ENCODE measurements at regions not wholly inside any gene's neighbourhood (a gene's known extent, or its start where the extent isn't known, plus 50 kb on each side); places are given as distances from the start of the nearest gene placed in this dataset.

DNA sequence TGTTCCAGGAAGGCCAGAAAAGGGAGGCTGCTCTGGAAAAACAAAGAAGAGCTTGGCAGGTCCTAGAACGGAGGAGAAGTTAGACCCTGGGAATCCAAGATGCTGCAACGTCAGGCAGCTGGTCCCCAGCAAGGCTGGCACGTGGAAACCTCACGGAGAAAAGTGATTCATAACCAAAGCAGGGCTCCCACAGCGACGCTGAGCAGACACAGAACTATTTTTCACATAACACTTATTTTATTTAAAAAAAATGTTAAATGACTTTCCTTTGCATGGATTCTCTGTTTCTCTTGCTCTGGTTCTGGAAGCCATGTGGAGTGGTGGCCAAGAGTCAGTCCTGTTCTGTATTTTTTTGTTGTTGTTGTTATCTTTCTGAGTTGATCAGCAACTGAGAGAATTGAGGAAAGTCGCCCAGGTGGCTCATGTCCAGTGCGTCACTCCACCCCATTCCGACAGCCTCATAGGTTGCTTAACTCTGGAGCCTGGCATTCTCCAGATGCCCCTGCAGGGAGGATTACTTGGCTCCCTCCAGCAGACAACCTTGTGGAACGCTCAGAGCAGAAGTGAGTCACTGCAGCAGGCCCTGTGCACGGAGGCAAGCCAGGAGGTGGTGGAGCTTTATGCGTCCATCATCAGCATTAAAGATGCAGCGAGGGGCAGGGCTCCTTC is 229.9 kb upstream of the HDAC4 start:
- no peak for DNase-seq

DNA sequence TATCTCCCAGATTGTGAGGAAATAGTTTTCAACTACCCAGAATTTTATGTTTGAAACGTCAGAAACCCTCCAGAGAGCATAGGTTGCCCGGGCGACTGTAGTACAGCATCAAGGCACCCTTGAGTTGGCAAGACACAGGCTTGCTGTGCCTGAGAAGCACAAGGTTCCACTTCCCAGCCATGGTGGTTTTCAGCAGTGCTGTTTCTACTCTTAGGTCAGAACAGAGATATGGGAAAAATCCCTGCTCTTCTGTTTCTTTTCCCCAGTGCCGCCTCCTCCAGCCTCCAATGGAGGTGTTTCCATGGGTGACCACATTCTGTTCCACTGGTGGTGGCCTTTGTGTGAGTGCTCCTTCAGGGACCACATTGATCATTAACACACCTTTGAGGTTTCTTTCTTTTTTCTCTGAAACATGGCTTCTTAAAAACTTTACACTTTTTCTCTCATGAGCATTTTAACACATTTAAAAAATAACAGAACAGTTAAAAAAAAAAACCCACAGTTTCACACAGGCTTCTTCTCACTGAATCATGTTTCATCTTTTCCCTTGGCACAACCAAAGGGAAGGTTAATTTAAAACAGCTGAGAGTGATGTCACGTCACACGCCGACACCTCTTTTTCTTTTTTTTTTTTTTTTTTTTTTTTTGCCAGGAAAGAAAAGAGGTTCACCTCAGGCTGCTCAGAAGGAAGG is 229.3 kb upstream of the HDAC4 start:
- no peak for DNase-seq

DNA sequence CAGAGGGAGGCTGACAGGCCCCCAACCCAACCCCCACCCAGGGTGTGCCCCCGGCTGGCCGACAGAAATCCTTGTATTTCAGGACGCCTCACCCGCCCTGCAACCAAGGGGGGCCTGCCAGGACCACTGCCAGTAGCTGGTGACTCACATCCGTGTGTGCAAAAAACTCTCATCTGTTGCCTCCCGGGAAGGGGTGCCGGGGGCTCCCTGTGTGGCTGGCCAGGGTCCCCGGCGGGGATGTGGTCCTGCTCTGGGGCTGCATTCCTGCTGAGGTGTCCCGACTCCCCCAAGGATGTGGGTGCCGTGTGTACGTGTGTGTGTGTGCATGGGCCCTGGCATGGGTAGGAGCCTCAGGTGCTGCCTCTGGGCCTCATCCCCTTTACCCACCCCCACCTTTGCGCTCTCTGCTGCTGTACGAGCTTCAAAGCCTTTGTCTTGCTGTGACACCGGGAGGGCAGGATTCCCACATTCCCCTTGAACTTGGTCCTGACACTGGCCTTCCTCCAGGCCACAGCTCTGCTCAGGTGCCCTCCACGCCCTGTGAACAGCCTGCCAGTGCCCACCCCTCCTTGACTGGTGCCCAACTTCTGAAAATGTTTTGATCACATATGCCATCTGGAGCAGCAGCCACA is 226.3 kb upstream of the HDAC4 start:
- no peak for DNase-seq

DNA sequence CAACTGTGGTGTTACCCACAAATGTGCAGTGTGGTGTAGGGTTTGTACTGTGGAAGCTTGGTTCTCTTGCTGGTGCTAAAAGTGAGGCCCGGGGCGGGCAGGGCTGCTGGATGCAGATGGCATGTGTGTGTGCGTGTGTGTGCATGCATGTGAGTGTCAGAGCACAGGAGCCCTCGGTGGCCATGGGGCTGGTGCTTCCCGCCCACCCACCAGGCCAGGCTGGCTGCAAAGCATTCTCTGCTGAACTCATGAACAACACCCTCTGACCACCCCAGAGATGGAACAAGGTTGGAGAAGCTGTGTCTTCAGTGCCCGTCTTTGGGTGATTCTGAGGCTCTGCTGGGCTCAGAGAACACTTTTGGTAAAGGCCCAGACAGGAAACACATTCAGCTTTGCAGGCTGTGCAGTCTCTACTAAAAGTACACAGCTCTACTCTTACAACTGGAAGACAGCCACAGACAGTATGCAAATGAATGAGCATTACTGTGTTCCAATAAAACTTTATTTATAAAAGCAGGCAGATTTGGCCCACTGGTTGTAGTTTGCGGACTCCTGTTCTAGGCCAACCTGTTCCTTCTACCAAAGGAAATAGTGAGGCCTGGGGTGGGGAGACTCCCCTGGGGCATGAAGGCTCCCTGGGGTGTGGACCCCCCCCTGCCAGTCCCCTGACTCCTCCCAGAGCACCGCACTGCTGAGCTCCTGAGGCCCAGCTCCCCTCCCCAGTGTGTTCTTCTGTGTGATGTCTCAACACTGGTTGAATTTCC is 225.3 kb upstream of the HDAC4 start:
- no peak for DNase-seq

DNA sequence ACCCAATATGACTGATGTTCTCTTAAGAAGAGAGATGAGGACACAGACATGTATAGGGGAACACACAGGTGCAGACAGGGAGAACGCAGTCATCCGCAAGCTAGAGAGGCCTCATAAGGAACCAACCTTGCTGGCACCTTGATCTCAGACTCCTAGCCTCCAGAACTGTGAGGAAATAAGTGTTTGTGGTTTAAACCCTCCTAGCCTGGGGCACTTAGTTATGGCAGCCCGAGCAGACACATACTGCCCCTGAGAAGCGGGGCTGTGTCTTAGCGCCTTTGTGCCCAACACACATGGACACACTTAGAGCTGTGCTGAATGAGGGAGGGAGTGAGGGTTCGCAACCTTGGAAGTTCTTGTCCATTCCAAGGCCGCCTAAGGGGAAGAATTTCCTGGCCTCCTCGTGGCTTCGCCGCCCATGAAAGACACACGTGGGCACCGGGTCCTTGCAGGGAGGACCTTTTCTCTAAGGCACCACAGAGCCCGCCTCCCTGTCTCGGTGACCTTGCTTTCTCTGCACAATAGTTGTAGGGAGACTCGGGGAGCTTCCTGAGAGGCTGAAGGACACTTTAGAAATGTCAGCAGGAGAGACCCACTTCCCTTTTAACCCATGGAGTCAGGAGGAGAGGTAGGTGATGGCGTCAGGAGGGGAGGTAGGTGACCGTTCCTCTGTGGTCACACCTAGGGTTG is 224.5 kb upstream of the HDAC4 start:
- no peak for DNase-seq

DNA sequence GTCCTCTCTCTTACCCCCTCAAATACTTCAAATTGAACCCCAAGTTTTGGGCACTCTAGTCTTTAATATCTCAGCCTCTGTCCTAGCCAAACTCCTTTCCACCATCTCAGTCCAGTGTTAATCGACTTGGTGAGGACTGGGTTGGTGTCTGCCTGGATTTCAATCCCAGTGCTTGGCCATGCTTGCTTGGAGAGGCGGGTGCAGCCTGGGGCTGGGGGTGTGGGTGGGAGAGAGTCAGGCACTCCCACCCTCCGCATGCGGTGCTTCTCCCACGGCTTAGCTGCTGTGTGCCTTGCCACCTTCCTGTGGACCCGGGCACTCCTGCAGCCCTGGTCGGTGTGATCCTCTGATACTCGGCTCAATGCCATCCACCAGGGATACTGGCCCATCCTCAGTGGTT is 220.8 kb upstream of the HDAC4 start:
- DNase-seq: no peak

DNA sequence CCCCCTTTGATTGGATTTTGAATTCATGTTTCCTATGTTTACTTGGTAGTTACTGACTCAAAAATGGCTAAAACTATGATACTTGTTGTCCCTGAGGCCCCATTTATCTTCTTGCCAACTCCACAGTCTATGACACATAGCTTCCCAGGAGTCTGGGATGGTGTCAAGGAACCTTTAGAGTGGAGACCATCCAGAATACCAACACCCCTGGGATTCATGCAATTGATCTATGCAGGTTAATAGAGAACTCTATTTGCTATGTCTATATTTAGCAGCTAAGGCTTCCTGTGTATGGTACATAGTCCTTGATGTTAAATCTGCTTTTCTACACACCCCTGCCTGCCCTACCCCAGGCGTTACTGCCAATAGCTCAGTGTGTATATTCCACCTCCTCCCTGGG is 218.5 kb upstream of the HDAC4 start:
- no peak for DNase-seq

DNA sequence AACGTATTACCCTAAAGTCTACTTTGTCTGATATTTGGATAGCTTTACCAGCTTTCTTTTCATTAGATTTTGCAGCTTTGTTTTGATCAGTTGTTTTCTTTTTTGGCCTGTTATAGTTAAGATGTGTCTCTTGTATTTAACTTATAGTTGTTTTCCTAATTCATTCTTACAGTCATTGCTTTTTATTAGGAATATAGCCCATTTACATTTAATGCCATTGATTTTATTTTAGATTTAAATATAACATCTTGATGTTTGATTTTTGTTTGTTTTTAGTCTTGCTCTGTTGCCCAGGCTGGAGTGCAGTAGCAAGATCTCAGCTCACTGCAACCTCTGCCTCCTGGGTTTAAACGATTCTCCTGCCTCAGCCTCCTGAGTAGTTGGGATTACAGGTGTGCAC is 215.9 kb upstream of the HDAC4 start:
- DNase-seq: no peak

DNA sequence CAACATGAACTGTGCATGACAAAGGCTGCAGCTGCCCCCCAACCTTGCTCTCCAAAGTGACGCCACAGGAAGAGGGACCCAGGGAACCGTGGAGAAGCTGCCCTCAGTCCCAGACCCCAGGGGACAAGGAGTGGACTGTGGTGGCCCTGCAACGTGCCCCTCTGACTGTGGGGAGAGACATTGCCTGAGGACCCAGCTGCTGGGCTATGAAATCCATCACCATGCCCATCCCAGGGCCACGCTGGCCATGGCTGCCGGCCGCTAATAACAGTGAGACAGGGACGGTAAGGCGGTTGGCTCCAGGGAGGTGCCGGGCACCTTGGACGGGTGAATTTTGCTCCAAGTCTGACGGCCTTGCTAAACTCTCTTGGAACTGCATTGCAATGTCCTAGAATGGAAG is 211.3 kb upstream of the HDAC4 start:
- no peak for DNase-seq

DNA sequence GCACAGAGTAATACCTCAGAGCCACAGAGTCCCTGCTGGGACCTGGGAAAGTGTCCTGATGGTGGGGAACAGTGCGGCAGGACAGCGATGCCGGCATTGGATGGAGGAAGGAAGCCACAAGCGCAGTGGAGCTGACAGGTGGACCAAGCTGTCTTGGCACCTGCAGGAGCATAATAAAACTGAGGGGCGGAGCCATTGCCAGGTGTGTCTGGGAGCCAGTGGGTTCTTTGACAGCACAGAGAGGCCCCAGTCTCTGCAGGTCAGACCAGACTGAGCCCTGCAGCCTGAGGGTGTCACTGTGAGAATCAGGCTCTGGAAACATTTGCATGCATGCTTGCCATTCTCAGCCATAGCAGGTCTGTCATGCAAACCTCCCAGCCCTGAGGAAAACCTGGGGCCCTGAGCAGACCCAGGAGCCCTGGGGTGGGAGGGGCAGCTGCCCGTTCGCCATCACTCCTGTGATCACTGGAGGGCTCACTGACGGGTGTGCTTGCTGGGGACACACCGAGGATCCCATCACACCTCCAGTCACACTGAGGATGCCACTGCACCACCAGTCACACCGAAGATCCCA is 210.5 kb upstream of the HDAC4 start:
- DNase-seq: no peak

DNA sequence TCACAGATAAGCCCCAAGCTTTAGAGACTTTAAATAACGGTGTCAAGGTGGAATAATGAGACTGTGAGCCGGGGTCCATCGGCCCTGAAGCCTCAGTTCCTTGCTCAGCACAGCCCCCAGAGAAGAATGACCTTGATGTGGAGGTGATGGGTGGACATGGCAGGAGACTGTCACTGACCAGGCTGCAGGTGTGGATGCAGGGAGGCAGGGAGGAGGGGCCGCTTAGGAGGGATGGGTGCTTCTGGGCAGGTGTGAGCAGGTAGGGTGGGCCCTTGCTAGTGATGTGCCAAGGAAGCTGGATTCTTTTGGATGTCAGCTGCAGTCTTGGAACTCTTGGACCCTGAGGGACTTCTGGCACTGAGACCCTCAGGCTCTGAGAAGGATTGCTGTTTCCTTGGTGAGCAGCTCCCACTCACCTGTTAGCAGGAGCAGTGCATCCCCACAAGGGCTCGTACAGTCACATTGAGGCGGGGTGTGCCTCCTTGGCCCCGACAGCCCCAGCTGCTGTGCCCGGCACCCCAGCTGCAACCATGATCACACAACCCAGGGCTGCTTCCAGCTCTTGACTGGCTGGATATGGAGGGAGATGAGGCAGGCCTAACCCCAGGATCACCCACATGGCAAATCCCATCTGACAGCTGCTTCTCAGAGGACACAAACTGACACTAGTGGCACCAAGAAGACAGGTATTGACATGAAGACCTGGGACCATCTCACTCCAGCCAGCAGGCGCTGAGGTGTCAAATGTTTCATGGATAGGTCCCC is 209.8 kb upstream of the HDAC4 start:
- DNase-seq: no peak

DNA sequence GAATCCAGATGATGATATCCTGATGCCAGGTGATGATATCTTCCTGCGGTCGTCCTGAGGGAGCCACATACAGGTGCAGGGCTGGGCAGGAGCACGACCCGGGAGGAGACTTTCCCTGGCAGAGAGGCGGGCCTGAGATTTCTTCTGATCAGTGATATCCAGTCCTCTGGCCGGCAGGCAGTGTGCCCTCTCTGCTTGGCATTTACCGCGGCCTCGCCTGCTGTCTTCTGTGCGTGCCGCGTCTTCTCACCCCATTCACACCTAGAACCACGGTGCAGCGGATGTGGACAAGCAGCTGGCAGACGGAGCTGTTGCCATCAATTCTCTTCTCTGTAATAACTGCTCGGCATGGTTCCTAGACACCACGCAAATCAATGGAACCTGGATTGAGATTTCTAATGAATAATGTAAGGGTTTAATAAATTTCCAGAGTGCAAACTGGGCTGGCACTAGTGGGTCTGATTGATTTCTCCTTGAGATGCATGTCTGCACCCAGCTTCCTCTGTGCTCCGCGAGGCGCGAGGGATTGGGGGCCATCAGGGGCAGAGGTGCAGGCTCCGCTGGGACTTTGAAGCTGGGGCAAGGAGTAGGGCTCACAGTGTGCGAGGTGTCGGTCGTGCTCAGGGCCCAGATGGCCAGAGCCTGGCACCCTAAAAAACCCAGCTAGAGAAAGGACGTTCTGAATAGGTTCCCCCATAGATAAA is 208.9 kb upstream of the HDAC4 start:
- no peak for DNase-seq

DNA sequence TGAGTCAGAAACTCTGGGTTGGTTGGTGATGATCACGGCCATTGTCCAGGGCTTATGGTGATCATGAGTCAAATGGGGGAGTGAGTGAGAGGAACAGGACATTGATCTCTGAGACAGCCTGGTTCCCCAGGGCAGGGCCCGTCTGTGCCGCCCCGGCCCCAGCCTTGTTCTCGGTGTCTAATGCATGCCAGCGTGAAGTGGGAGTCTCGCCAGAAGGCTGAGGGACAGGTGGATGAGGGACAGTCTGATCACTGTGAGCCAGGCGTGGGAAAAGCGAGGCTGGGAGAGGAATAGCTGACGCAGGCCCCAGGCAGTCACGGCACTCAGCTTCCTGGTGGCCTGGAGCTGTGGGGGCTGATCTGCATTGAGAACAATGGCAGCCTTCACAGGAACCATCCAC is 208.3 kb upstream of the HDAC4 start:
- DNase-seq: no peak

DNA sequence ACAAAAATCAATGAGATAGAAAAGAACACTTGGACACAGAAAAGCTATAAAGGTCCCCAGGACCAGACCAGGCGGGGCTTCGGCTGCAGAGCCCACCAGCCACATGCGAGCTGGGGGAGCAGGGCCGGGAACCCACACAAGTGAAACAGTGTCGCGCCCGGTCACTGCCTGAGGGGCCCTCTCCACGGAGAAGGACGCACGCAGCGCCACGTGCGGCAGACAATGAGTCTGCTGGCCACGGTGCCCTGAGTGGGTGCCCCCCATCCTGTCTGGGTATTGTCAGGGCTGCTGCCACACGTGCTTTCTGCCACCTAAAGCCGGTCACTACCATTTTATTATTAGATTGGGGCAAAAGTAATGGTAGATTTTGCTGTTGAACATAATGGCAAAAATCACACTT is 207.9 kb upstream of the HDAC4 start:
- no peak for DNase-seq

DNA sequence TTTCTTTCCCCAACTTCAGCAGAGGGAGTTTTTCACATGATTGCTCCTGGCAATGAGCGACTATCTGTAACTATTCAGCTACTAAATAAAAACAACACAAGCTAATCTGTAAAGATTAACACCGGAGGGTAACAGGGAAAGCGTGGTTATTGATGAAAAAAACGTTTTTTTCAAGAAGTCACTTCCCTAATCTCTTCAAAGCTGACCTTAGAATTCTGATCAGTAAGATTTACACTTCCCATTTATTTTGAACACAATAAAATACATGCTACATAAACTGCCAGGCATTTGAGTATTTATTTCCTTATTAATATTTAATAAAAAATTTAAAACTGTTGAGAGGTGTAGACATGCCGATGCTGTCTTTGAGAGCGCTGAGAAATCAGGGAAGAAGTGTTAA is 207.4 kb upstream of the HDAC4 start:
- DNase-seq: no peak

DNA sequence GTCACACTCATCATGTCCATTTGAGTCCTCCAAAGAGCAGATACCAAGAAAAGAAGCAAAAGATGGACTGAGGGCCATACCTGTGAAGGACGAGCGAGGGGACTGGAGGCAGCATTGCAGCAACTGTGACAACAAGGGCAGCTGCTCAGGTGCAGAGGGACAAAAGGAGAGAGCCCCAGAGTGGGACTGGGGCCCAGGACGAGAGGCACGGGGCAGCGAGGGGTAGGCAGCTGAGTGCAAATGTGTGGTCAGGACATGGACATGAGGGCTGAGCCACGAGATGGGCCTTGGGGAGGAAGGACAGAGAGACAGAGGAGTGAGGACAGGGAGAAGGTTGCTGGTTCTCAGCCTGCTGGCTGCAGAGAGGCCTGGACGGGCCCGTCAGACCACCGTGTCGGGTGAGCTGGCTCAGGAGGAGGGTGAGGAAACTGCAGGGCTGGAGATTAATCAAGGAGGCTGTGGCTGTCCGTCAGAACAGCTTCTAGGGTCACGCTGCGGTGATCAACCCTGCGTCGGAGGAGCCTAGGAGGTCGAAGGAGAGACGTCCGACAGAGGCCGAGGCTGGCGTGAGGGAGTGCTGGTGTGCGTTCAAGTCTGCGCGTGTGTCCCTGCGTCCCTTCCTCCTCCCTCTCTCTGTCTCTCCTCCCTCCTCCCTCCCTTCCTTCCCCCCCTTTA is 206.8 kb upstream of the HDAC4 start:
- no peak for DNase-seq

DNA sequence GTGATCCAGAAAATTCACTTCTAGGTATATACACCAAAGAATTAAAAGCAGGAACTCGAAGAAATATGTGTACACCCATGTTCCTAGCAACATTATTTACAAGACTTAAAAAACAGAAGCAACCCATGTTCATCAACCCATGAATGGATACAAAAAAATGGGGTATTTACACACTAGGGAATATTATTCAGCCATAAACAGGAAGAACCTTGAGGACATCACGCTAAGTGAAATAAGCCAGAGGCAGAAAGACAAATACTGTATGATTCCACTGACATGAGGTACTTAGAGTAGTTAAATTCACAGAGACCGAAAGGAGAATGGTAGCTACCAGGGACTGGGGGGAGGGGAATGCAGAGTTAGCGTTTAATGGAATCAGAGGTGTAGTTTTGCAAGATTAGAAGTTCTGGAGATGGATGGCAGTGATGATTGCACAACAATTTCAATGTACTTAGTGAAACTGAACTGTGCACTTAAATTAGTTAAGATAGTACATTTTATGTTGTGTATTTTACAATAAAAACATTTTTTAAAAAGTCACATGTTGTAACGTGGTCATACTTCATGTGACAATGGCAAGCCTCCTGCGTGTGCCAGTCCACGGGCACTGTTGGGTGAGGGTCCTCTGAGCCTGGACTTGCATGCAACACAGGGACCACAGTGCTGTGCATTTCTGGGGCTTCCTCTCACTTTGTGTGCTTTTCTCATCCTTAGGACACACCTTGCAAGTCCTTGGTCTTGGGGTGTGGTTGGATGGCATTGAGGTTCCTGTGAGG is 206.1 kb upstream of the HDAC4 start:
- DNase-seq: no peak

DNA sequence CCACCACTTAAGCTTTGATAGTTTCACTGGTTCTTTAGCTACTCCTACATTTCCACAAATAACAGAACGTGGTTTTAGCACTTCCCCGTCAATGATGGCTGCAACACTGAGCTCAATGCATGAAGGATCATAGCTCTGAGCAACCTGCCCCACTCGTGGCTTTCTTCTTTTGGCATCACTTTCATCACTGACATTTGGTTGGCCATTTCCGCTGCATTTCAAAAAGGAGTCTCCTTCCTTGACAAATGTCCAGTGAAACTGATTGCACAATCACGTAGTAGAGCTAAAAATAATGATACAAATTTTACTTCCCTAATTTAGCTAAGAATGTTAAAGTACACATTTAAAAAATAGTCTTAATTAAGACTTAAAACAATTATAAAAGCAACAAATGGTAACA is 205.2 kb upstream of the HDAC4 start:
- DNase-seq: peak; percentile 36 to 42

DNA sequence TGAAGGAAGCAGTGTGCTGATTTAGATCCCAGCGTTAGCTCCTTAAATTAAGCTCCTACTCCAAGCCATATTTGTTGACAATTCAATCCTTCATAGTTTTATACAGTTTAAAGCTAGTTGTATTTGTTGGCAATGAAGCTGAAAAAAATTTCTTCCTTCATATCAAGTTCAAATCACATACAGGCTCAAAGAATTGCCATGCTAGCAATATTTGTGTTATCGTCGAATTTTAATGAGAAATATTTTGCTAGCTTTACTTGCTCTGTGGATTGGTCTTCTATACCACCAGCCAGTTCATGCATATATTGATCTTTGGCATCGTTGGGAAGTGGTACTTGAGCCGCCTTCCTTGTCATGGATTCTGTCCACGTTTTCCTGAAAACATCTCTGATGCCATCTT is 204.6 kb upstream of the HDAC4 start:
- DNase-seq: no peak

Measured in right lung (tissue), 2 donors.